ENCODE measurements at regions not wholly inside any gene's neighbourhood (a gene's known extent, or its start where the extent isn't known, plus 50 kb on each side); places are given as distances from the start of the nearest gene placed in this dataset.

DNA sequence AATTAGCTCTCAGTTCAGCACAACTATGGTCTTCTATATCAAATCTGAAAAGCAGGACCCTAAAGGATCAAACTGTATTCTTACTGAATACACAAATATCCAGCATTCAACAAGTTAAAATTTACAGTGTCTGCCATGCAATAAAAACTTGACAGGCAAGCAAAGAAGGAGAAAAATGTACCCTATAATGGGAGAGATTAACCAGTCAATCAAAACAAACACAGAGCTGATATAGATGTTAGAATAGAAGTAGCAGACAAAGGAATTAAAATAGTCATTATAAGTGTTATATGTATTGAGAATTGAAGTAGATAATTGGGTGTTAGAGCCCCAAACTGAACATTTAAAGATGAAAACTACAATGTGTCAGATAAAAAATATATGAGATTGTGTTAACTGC is 914.9 kb downstream of the EPHA7 start:
- H3K79me2 ChIP-seq (ENCODE audit: low read depth), result no peaks in the 10 kb centered on the region
- intact Hi-C loops (cut with micrococcal nuclease; ENCODE audit: unreplicated experiment), result no loop called here
- H3K4me1 ChIP-seq (replicated peaks; ENCODE audit: insufficient read depth), result no peaks in the 10 kb centered on the region
- H4K20me1 ChIP-seq (ENCODE audit: insufficient read depth), result no peaks in the 10 kb centered on the region
- ChIA-PET CTCF (no interaction called here), POLR2A (ENCODE audit: unreplicated experiment) (no interaction called here)
- TF ChIP-seq EZH2 (IDR thresholded peaks at IDR 0.05; ENCODE audit: low read depth) (no peak), CTCF (conservative IDR thresholded peaks at IDR 0.05) (no peak)
- H3K27ac ChIP-seq, result no peak overlapping the region
- H3F3A ChIP-seq (ENCODE audit: insufficient read depth, low read depth), result no peaks in the 10 kb centered on the region
- no peak overlapping the region for H3K4me3 ChIP-seq
- no TSS peak for BruUV-seq (replicated peaks)
- H3K4me2 ChIP-seq, result no peak overlapping the region
- H3K9me3 ChIP-seq (ENCODE audit: insufficient read depth, low read depth), result no peaks in the 10 kb centered on the region
- H3K27me3 ChIP-seq (ENCODE audit: insufficient read depth, low read depth), result no peaks in the 10 kb centered on the region
- DNase-seq, result no peak
- H3K36me3 ChIP-seq (ENCODE audit: low read depth), result no peaks in the 10 kb centered on the region
- no peak overlapping the region for H2AFZ ChIP-seq
- H3K9me2 ChIP-seq (ENCODE audit: insufficient read depth), result no peaks in the 10 kb centered on the region

GRCh38 chr6:92497281-92497680 is 922.1 kb downstream of the EPHA7 start:
- no peak overlapping the region for H3K27ac ChIP-seq
- H3K36me3 ChIP-seq (ENCODE audit: low read depth), result no peaks in the 10 kb centered on the region
- H3K9me3 ChIP-seq (ENCODE audit: insufficient read depth, low read depth), result no peaks in the 10 kb centered on the region
- H3K4me3 ChIP-seq, result no peak overlapping the region
- no peak overlapping the region for H3K4me2 ChIP-seq
- ChIA-PET CTCF (no interaction called here), POLR2A (ENCODE audit: unreplicated experiment) (no interaction called here)
- intact Hi-C loops (cut with micrococcal nuclease; ENCODE audit: unreplicated experiment), result no loop called here
- H2AFZ ChIP-seq, result no peak overlapping the region
- no peak for DNase-seq
- no peaks in the 10 kb centered on the region for H3K4me1 ChIP-seq (replicated peaks; ENCODE audit: insufficient read depth)
- H3F3A ChIP-seq (ENCODE audit: insufficient read depth, low read depth), result no peaks in the 10 kb centered on the region
- no peaks in the 10 kb centered on the region for H3K79me2 ChIP-seq (ENCODE audit: low read depth)
- TF ChIP-seq EZH2 (IDR thresholded peaks at IDR 0.05; ENCODE audit: low read depth) (no peak), CTCF (conservative IDR thresholded peaks at IDR 0.05) (no peak)
- no peaks in the 10 kb centered on the region for H3K9me2 ChIP-seq (ENCODE audit: insufficient read depth)
- no peaks in the 10 kb centered on the region for H3K27me3 ChIP-seq (ENCODE audit: insufficient read depth, low read depth)
- no TSS peak for BruUV-seq (replicated peaks)
- no peaks in the 10 kb centered on the region for H4K20me1 ChIP-seq (ENCODE audit: insufficient read depth)

- intact Hi-C loops (cut with micrococcal nuclease; ENCODE audit: unreplicated experiment), result no loop called here
- no peaks in the 10 kb centered on the region for H3K4me1 ChIP-seq (replicated peaks; ENCODE audit: insufficient read depth)
- POLR2A ChIA-PET (ENCODE audit: unreplicated experiment), result no interaction called here
Measured at GRCh38 chr6:92496527-92496926, 922.8 kb downstream of the EPHA7 start.

More at GRCh38 chr6:92496527-92496926, 922.8 kb downstream of the EPHA7 start:
- H3K27ac ChIP-seq, result no peak overlapping the region
- no TSS peak for BruUV-seq (replicated peaks)
- TF ChIP-seq CTCF (conservative IDR thresholded peaks at IDR 0.05) (no peak), EZH2 (IDR thresholded peaks at IDR 0.05; ENCODE audit: low read depth) (no peak)
- H3K36me3 ChIP-seq (ENCODE audit: low read depth), result no peaks in the 10 kb centered on the region
- no peak for DNase-seq
- no peak overlapping the region for H3K4me2 ChIP-seq
- H3K4me3 ChIP-seq, result no peak overlapping the region
- no peaks in the 10 kb centered on the region for H3K9me2 ChIP-seq (ENCODE audit: insufficient read depth)
- no peaks in the 10 kb centered on the region for H4K20me1 ChIP-seq (ENCODE audit: insufficient read depth)
- no peaks in the 10 kb centered on the region for H3K79me2 ChIP-seq (ENCODE audit: low read depth)
- CTCF ChIA-PET, result no interaction called here
- H3K9me3 ChIP-seq (ENCODE audit: insufficient read depth, low read depth), result no peaks in the 10 kb centered on the region
- H2AFZ ChIP-seq, result no peak overlapping the region
- H3K27me3 ChIP-seq (ENCODE audit: insufficient read depth, low read depth), result no peaks in the 10 kb centered on the region
- H3F3A ChIP-seq (ENCODE audit: insufficient read depth, low read depth), result no peaks in the 10 kb centered on the region
